WTC11 (cell line): ENCODE measurements at regions not wholly inside any gene's neighbourhood (a gene's known extent, or its start where the extent isn't known, plus 50 kb on each side); places are given as distances from the start of the nearest gene placed in this dataset.
A peak's percentile ranks its signal among the peaks of the same experiment; 100 is the strongest.

Experiments
- ATAC-seq: fragments of 200-7000 bp; cut with Tn5 transposase; 2 replicates; pipeline ENCODE4 v1.10.0; 2021; ENCODE audit warnings: mild to moderate bottlenecking, moderate library complexity
- CTCF ChIA-PET: fragments of 300-600 bp; sonication (Branson Sonifier 250); formaldehyde crosslinking; loops from one replicate; lab custom pipeline; 2021; ENCODE audit warnings: antibody characterized with exemption; lab: Charles Lee
- POLR2A ChIA-PET: fragments of 350-600 bp; sonication (Branson Sonifier 250); formaldehyde crosslinking; loops from one replicate; lab custom pipeline; 2021; ENCODE audit warnings: antibody characterized with exemption; lab: Charles Lee
- DNase-seq: peaks from one replicate; pipeline ENCODE4 v3.0.0; 2021; ENCODE audit warnings: low spot score
- H3K27ac Mint-ChIP-seq: 2 replicates; pipeline ENCODE4 v1.8.0; 2021; ENCODE audit warnings: mixed read lengths
- H3K27me3 Mint-ChIP-seq: 2 replicates; pipeline ENCODE4 v1.8.0; 2021; ENCODE audit warnings: low read depth, mild to moderate bottlenecking, moderate library complexity, mixed read lengths
- H3K36me3 Mint-ChIP-seq: 2 replicates; pipeline ENCODE4 v1.8.0; 2021; ENCODE audit warnings: mixed read lengths
- H3K4me1 Mint-ChIP-seq: 2 replicates; pipeline ENCODE4 v1.8.0; 2022; ENCODE audit warnings: mixed read lengths
- H3K4me3 Mint-ChIP-seq: 2 replicates; pipeline ENCODE4 v1.8.0; 2021; ENCODE audit warnings: mild to moderate bottlenecking, moderate library complexity, mixed read lengths
- H3K9me3 Mint-ChIP-seq: 2 replicates; pipeline ENCODE4 v1.8.0; 2021; ENCODE audit warnings: mixed read lengths
- AFF4 ChIP-seq: sonication (generic); formaldehyde crosslinking; IDR thresholded peaks from 2 replicates; pipeline ENCODE4 v1.8.1; 2023; ENCODE audit warnings: mild to moderate bottlenecking, missing genetic modification reagents, borderline replicate concordance
- ARID4B ChIP-seq: sonication (generic); formaldehyde crosslinking; IDR thresholded peaks from 2 replicates; pipeline ENCODE4 v1.8.0; 2023; ENCODE audit warnings: missing genetic modification reagents, mild to moderate bottlenecking, borderline replicate concordance
- CTCF ChIP-seq: fragments of 200-600 bp; IDR thresholded peaks from 2 replicates; pipeline ENCODE4 v1.8.0; 2022; ENCODE audit warnings: antibody characterized with exemption
- IRF1 ChIP-seq: sonication (generic); formaldehyde crosslinking; IDR thresholded peaks from 2 replicates; pipeline ENCODE4 v1.8.0; 2023; ENCODE audit warnings: missing genetic modification reagents
- NR3C1 ChIP-seq: sonication (generic); formaldehyde crosslinking; conservative IDR thresholded peaks from 2 replicates; pipeline ENCODE4 v1.8.1; 2023; ENCODE audit warnings: low read depth, mild to moderate bottlenecking, missing genetic modification reagents
- SMAD3 ChIP-seq: sonication (generic); formaldehyde crosslinking; IDR thresholded peaks from 2 replicates; pipeline ENCODE4 v1.8.0; 2022; ENCODE audit warnings: missing genetic modification reagents, mild to moderate bottlenecking, borderline replicate concordance
- SOX15 ChIP-seq: fragments of 250-450 bp; sonication (Bioruptor Pico); IDR thresholded peaks from 2 replicates; pipeline ENCODE4 v1.9.0; 2021; ENCODE audit warnings: mild to moderate bottlenecking
- TCF7 ChIP-seq: sonication (generic); formaldehyde crosslinking; IDR thresholded peaks from 2 replicates; pipeline ENCODE4 v1.8.0; 2022; ENCODE audit warnings: mild to moderate bottlenecking, low read depth, missing genetic modification reagents, moderate library complexity
- TF ChIP-seq, protein P1 (sequence below): sonication (generic); formaldehyde crosslinking; IDR thresholded peaks from 2 replicates; pipeline ENCODE4 v1.8.1; 2022; ENCODE audit warnings: missing genetic modification reagents, borderline replicate concordance
- TF ChIP-seq, protein P2 (sequence below): sonication (generic); formaldehyde crosslinking; IDR thresholded peaks from 2 replicates; pipeline ENCODE4 v1.8.1; 2023; ENCODE audit warnings: mild to moderate bottlenecking, missing genetic modification reagents, moderate library complexity
- TF ChIP-seq, protein P3 (sequence below): sonication (generic); formaldehyde crosslinking; conservative IDR thresholded peaks from 2 replicates; pipeline ENCODE4 v1.8.1; 2022; ENCODE audit warnings: mild to moderate bottlenecking, missing genetic modification reagents

DNA sequence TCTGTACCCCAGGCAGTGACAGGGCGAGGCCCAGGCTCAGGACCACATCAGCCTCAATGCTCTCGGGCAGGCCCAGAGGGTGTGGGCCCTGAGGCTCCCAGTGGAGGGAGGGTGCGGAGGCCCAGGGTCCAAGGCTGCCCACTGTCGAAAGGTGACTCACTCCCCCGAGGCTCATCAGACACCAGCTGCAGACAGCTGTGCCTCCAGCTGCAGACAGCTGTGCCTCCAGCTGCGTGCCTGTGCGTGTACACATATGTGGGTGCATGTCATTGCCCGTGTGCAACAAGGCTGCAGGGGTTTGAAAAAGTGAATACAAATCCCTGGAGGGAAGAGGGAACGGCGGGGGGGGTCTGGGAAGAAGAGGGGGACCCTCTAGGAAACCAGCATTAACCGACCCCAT is 134.3 kb downstream of the BRD1 start (continued):
- TF ChIP-seq AFF4 (no peak), SOX15 (no peak), NR3C1 (no peak), IRF1 (no peak)
- TF ChIP-seq, protein P1, sequence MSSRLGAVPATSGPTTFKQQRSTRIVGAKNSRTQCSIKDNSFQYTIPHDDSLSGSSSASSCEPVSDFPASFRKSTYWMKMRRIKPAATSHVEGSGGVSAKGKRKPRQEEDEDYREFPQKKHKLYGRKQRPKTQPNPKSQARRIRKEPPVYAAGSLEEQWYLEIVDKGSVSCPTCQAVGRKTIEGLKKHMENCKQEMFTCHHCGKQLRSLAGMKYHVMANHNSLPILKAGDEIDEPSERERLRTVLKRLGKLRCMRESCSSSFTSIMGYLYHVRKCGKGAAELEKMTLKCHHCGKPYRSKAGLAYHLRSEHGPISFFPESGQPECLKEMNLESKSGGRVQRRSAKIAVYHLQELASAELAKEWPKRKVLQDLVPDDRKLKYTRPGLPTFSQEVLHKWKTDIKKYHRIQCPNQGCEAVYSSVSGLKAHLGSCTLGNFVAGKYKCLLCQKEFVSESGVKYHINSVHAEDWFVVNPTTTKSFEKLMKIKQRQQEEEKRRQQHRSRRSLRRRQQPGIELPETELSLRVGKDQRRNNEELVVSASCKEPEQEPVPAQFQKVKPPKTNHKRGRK (CRISPR knock-in tag) = no peak
- TF ChIP-seq, all 79 proteins: peak for 0

- H3K27ac Mint-ChIP-seq = no peak overlapping the region
- peaks cover 35% of the 10 kb centered on the region for H3K9me3 Mint-ChIP-seq
- no peaks in the 10 kb centered on the region for H3K4me1 Mint-ChIP-seq
- no peaks in the 10 kb centered on the region; the same call in 1 of the 2 replicates for H3K27me3 Mint-ChIP-seq
- DNase-seq (no peak), ATAC-seq (no peak)
- TF ChIP-seq NR3C1 = no peak
- TF ChIP-seq, protein P2, sequence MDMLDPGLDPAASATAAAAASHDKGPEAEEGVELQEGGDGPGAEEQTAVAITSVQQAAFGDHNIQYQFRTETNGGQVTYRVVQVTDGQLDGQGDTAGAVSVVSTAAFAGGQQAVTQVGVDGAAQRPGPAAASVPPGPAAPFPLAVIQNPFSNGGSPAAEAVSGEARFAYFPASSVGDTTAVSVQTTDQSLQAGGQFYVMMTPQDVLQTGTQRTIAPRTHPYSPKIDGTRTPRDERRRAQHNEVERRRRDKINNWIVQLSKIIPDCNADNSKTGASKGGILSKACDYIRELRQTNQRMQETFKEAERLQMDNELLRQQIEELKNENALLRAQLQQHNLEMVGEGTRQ (CRISPR knock-in tag) = 0 out of 2 replicates have a peak, but pooled peaks have one; percentile 15
- H3K4me3 Mint-ChIP-seq = no peak overlapping the region
- ChIA-PET POLR2A (no interaction called here), CTCF (no interaction called here)
- H3K36me3 Mint-ChIP-seq = peaks cover 28% of the 10 kb centered on the region
Measured at GRCh38 chr22:49692499-49693225, 135.0 kb downstream of the BRD1 start.

- CTCF ChIA-PET = no interaction called here
- DNase-seq = no peak
- Mint-ChIP-seq H3K4me1 (no peaks in the 10 kb centered on the region), H3K27me3 (no peaks in the 10 kb centered on the region; the same call in 1 of the 2 replicates), H3K27ac (no peak overlapping the region), H3K4me3 (no peak overlapping the region), H3K9me3 (peaks cover 23% of the 10 kb centered on the region), H3K36me3 (peaks cover 21% of the 10 kb centered on the region)
- POLR2A ChIA-PET = no interaction called here
- no peak for TF ChIP-seq CTCF
- no peak for TF ChIP-seq SMAD3 (CRISPR knock-in tag)
- TF ChIP-seq, protein P3, sequence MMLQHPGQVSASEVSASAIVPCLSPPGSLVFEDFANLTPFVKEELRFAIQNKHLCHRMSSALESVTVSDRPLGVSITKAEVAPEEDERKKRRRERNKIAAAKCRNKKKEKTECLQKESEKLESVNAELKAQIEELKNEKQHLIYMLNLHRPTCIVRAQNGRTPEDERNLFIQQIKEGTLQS = no peak
- TF ChIP-seq ARID4B = no peak
- no peak for TF ChIP-seq TCF7 (CRISPR knock-in tag)
- no peak for ATAC-seq
Measured at GRCh38 chr22:49691256-49691655, 136.4 kb downstream of the BRD1 start.
